HG03354 (cell line): ENCODE measurements at regions not wholly inside any gene's neighbourhood (a gene's known extent, or its start where the extent isn't known, plus 50 kb on each side); places are given as distances from the start of the nearest gene placed in this dataset.
"Not testable (repeated sequence)": the region's sequence is repeated elsewhere in the genome, so short reads cannot be mapped to it uniquely, and the experiment has no call there.

Source experiments
- ATAC-seq: cut with Tn5 transposase; IDR thresholded peaks from one replicate; pipeline ENCODE4 v1.9.1; 2021; ENCODE audit warnings: mild to moderate bottlenecking; ENCODE audit not compliant: unreplicated experiment, poor library complexity, severe bottlenecking

DNA sequence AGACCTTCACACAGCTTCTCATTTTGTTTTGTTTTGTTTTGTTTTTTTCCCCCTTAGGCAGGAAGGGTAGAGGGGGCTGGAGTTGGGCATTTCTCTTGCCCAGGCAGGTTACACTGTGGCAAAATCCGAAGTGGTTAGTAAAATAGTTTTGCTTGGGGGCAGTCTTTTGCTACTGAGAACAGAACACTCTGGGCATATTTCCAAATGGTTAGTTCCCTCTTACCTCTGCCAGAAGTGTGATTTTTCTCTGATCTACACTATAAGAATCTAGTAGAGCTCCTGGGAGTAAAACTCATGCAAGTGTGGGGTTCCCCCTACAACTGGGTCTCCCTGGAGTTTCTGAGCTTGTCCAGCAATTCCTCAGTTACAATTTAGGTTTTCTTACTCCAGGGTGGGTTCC is 61.7 kb downstream of the NPS start:
- ATAC-seq = no peak

DNA sequence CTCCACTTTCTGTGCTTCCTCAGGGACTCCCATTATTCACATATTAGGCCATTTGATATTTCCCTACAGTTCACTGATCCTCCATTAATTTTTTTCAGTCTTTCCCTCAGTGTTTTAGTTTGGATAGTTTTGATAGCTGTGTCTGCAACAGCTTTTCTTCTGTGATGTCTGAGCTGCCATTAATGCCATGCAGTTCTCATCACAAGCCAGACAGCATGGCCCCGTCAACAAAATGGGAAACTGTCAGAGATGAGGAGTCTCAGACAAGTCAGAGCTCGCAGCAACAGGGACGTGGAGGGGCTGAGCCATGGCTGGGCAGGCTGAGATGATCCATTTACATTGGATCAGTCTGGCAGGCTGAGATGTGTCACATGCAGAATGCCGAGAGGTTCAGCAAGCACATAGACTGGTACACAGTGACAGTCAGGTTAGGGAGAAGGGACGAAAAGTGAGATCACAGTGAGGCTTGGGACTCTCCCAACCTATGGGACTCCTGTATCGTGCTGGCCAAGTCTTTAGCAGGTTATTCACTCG is 65.4 kb downstream of the NPS start:
- no peak for ATAC-seq

GRCh38 chr10:127618797-127619196 is 69.7 kb downstream of the NPS start:
- no peak for ATAC-seq

- no peak for ATAC-seq
Measured at GRCh38 chr10:127619546-127620325, 70.6 kb downstream of the NPS start.

DNA sequence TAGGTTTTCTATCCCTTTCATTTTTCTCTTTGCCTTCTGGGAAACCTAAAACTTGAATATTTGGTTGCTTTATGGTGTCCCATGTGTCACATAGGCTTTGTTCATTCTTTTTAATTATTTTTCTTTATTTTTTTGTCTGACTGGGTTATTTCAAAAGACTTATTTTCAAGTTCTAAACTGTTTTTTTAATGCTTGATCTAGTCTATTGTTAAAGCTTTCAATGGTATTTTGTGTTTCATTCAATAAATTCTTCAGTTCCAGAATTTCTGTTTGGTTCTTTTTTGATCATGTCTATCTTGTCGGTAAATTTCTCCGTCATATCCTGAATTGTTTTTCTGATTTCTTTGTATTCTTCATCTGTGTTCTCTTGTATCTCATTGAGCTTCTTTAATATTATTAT is 86.8 kb downstream of the NPS start:
- ATAC-seq = no peak

GRCh38 chr10:127648885-127649284 is 88.1 kb upstream of the FOXI2 start:
- no peak for ATAC-seq

- no peak for ATAC-seq
Measured at GRCh38 chr10:127649642-127650041, 87.3 kb upstream of the FOXI2 start.

DNA sequence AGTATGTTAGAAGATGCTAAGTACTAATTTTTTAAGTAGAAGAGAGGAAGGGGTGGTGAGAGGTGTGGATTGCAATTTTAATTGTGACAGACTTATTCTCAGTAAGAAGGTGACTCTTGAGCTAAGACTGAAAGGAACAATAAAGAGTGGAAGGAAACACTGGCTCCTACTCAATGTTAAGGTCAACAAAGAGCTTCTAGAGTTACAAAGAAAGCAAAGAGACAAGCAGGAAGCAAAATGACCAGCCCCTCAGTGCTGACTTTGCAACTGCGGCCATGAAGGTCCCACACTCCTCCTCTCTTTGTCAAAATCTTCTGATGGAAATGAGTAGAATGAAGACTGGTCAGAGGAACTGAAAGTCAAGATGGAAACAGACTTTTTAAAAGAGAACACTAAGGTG is 79.9 kb upstream of the FOXI2 start:
- no peak for ATAC-seq

DNA sequence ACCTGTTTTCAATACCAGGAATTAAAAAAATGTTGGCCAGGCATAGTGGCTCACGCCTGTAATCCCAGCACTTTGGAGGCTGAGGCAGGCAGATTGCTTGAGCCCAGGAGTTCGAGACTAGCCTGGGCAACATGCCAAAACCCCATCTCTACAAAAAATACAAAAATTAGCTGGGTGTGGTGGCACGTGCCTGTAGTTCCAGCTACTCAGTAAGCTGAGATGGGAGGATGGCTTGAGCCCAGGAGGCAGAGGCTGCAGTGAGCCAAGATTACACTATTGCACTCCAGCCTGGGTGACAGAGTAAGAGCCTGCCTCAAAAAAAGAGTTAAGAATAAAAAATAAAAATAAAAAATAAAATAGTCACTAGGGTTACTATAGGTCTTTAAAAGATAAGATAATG is 60.6 kb upstream of the FOXI2 start:
- ATAC-seq = not testable (repeated sequence)

GRCh38 chr10:127678091-127678490 is 58.9 kb upstream of the FOXI2 start:
- no peak for ATAC-seq

GRCh38 chr10:127679642-127680255 is 57.2 kb upstream of the FOXI2 start:
- peak; percentile 52 for ATAC-seq
